ENCODE measurements at regions not wholly inside any gene's neighbourhood (a gene's known extent, or its start where the extent isn't known, plus 50 kb on each side); places are given as distances from the start of the nearest gene placed in this dataset.

GRCh38 chr4:11514779-11515419 is 86.2 kb upstream of the HS3ST1 start:
- H3K36me3 ChIP-seq (ENCODE audit: control insufficient read depth in 4 of 4, insufficient read depth in 3 of 4, low read depth in 1 of 4, low read length in 3 of 4): no peaks in the 10 kb centered on the region
- H3K27ac ChIP-seq (ENCODE audit: low read depth in 1 of 2, low read length in 2 of 2): no peak overlapping the region
- no peak overlapping the region for H3K9ac ChIP-seq (ENCODE audit: low read depth in 1 of 2, low read length in 2 of 2)
- WGBS: 71% methylated on average over 11 of the region's 11 CpGs
- no peaks in the 10 kb centered on the region for H3K27me3 ChIP-seq (ENCODE audit: control insufficient read depth in 4 of 4, insufficient read depth in 4 of 4, low read length in 3 of 4)
- DNase-seq (ENCODE audit: low spot score): no peak
- no peak overlapping the region for H3K4me3 ChIP-seq (ENCODE audit: low read depth in 1 of 3, low read length in 3 of 3)
- H3K9me3 ChIP-seq (ENCODE audit: control insufficient read depth in 4 of 4, low read length in 3 of 4): no peaks in the 10 kb centered on the region
- H3K4me1 ChIP-seq (ENCODE audit: control insufficient read depth in 4 of 4, insufficient read depth in 4 of 4, low read length in 3 of 4): no peaks in the 10 kb centered on the region
- TF ChIP-seq HNF4A (conservative IDR thresholded peaks at IDR 0.05) (no peak), EGR1 (IDR thresholded peaks at IDR 0.05; ENCODE audit: low read depth in 2 of 2) (no peak), TAF1 (conservative IDR thresholded peaks at IDR 0.05) (no peak), NR2F2 (IDR thresholded peaks at IDR 0.05) (no peak), FOXA2 (IDR thresholded peaks at IDR 0.05) (no peak), RAD21 (IDR thresholded peaks at IDR 0.05) (no peak), GABPA (IDR thresholded peaks at IDR 0.05 in 1 of 2, conservative IDR thresholded peaks at IDR 0.05 in 1 of 2) (no peak), YY1 (IDR thresholded peaks at IDR 0.05) (no peak), HNF4G (IDR thresholded peaks at IDR 0.05) (no peak), RXRA (IDR thresholded peaks at IDR 0.05) (no peak), FOXA1 (IDR thresholded peaks at IDR 0.05) (no peak), JUND (IDR thresholded peaks at IDR 0.05) (no peak), CTCF (IDR thresholded peaks at IDR 0.05; ENCODE audit: low read depth, low read length, missing input control) (no peak), ATF3 (IDR thresholded peaks at IDR 0.05) (no peak)
- TF ChIP-seq, protein P1, sequence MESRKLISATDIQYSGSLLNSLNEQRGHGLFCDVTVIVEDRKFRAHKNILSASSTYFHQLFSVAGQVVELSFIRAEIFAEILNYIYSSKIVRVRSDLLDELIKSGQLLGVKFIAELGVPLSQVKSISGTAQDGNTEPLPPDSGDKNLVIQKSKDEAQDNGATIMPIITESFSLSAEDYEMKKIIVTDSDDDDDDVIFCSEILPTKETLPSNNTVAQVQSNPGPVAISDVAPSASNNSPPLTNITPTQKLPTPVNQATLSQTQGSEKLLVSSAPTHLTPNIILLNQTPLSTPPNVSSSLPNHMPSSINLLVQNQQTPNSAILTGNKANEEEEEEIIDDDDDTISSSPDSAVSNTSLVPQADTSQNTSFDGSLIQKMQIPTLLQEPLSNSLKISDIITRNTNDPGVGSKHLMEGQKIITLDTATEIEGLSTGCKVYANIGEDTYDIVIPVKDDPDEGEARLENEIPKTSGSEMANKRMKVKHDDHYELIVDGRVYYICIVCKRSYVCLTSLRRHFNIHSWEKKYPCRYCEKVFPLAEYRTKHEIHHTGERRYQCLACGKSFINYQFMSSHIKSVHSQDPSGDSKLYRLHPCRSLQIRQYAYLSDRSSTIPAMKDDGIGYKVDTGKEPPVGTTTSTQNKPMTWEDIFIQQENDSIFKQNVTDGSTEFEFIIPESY (IDR thresholded peaks at IDR 0.05): no peak
- TF ChIP-seq, protein P2, sequence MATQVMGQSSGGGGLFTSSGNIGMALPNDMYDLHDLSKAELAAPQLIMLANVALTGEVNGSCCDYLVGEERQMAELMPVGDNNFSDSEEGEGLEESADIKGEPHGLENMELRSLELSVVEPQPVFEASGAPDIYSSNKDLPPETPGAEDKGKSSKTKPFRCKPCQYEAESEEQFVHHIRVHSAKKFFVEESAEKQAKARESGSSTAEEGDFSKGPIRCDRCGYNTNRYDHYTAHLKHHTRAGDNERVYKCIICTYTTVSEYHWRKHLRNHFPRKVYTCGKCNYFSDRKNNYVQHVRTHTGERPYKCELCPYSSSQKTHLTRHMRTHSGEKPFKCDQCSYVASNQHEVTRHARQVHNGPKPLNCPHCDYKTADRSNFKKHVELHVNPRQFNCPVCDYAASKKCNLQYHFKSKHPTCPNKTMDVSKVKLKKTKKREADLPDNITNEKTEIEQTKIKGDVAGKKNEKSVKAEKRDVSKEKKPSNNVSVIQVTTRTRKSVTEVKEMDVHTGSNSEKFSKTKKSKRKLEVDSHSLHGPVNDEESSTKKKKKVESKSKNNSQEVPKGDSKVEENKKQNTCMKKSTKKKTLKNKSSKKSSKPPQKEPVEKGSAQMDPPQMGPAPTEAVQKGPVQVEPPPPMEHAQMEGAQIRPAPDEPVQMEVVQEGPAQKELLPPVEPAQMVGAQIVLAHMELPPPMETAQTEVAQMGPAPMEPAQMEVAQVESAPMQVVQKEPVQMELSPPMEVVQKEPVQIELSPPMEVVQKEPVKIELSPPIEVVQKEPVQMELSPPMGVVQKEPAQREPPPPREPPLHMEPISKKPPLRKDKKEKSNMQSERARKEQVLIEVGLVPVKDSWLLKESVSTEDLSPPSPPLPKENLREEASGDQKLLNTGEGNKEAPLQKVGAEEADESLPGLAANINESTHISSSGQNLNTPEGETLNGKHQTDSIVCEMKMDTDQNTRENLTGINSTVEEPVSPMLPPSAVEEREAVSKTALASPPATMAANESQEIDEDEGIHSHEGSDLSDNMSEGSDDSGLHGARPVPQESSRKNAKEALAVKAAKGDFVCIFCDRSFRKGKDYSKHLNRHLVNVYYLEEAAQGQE (IDR thresholded peaks at IDR 0.05): no peak

GRCh38 chr4:11514003-11514402 is 85.3 kb upstream of the HS3ST1 start:
- no peak overlapping the region for H3K9ac ChIP-seq (ENCODE audit: low read depth in 1 of 2, low read length in 2 of 2)
- WGBS: 66% methylated on average over 3 of the region's 3 CpGs

More at GRCh38 chr4:11514003-11514402, 85.3 kb upstream of the HS3ST1 start:
- H3K9me3 ChIP-seq (ENCODE audit: control insufficient read depth in 4 of 4, low read length in 3 of 4): no peaks in the 10 kb centered on the region
- no peaks in the 10 kb centered on the region for H3K4me1 ChIP-seq (ENCODE audit: control insufficient read depth in 4 of 4, insufficient read depth in 4 of 4, low read length in 3 of 4)
- no peaks in the 10 kb centered on the region for H3K36me3 ChIP-seq (ENCODE audit: control insufficient read depth in 4 of 4, insufficient read depth in 3 of 4, low read depth in 1 of 4, low read length in 3 of 4)
- no peak overlapping the region for H3K27ac ChIP-seq (ENCODE audit: low read depth in 1 of 2, low read length in 2 of 2)
- TF ChIP-seq RXRA (IDR thresholded peaks at IDR 0.05): no peak
- TF ChIP-seq CTCF (IDR thresholded peaks at IDR 0.05; ENCODE audit: low read depth, low read length, missing input control): no peak
- TF ChIP-seq YY1 (IDR thresholded peaks at IDR 0.05): no peak
- no peak for TF ChIP-seq HNF4A (conservative IDR thresholded peaks at IDR 0.05)
- no peak for TF ChIP-seq RAD21 (IDR thresholded peaks at IDR 0.05)
- no peak for DNase-seq (ENCODE audit: low spot score)
- no peak overlapping the region for H3K4me3 ChIP-seq (ENCODE audit: low read depth in 1 of 3, low read length in 3 of 3)
- no peaks in the 10 kb centered on the region for H3K27me3 ChIP-seq (ENCODE audit: control insufficient read depth in 4 of 4, insufficient read depth in 4 of 4, low read length in 3 of 4)
